ENCODE measurements at regions not wholly inside any gene's neighbourhood (a gene's known extent, or its start where the extent isn't known, plus 50 kb on each side); places are given as distances from the start of the nearest gene placed in this dataset.
"Not testable (repeated sequence)": the region's sequence is repeated elsewhere in the genome, so short reads cannot be mapped to it uniquely, and the experiment has no call there.

DNA sequence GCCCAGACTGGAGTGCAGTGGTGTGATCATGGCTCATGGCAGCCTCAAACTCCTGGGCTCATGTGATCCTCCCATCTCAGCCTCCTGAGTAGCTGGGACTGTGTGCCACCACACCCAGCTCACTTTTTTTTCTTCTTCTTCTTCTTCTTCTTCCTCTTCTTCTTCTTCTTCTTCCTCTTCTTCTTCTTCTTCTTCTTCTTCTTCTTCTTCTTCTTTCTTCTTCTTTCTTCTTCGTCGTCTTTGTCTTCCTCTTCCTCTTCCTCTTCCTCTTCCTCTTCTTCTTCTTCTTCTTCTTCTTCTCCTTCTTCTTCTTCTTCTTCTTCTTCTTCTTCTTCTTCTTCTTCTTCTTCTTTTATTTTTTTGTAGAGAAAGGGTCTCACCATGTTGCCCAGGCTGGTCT, 78.8 kb upstream of the RPH3A start:
- CTCF ChIA-PET; H3K27ac ChIP-seq (ENCODE audit: extremely low read depth, low read depth, low read length); H3K4me3 ChIP-seq (ENCODE audit: low read depth, low read length); POLR2A ChIA-PET; H3K36me3 ChIP-seq (ENCODE audit: control insufficient read depth in 2 of 2, insufficient read depth in 1 of 2, low read length in 2 of 2); H3K9me3 ChIP-seq (ENCODE audit: control insufficient read depth, insufficient read depth, low read depth, low read length); H3K4me1 ChIP-seq (ENCODE audit: control insufficient read depth, insufficient read depth, low read length): not testable (repeated sequence)
- TF ChIP-seq, protein P1, sequence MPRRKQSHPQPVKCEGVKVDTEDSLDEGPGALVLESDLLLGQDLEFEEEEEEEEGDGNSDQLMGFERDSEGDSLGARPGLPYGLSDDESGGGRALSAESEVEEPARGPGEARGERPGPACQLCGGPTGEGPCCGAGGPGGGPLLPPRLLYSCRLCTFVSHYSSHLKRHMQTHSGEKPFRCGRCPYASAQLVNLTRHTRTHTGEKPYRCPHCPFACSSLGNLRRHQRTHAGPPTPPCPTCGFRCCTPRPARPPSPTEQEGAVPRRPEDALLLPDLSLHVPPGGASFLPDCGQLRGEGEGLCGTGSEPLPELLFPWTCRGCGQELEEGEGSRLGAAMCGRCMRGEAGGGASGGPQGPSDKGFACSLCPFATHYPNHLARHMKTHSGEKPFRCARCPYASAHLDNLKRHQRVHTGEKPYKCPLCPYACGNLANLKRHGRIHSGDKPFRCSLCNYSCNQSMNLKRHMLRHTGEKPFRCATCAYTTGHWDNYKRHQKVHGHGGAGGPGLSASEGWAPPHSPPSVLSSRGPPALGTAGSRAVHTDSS (tag by site-specific recombination; IDR thresholded peaks at IDR 0.05), result peak; percentile 81; the same call in 1 of the 2 replicates

DNA sequence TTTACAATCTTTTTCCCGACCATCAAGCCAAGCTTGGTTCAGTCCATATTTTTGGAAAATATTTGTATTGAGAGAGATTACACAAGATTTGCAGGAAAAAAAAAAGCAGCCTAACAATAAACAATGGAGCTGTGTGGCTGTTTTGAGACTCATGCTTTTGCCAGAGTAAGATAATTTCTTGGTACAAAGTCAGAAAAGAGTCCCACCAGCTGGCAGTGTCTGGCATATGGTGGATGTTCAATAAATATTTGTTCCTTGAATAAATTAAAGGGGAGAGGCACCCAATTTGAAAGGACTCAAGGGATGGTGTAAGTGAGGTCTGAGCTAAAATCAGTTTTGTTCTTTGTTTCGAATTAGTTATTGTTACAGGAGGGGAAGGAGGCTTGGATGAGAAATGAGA, 78.1 kb upstream of the RPH3A start:
- no peaks in the 10 kb centered on the region for H3K36me3 ChIP-seq (ENCODE audit: control insufficient read depth in 2 of 2, insufficient read depth in 1 of 2, low read length in 2 of 2)
- H3K27ac ChIP-seq (ENCODE audit: extremely low read depth, low read depth, low read length), result no peak overlapping the region
- POLR2A ChIA-PET, result no interaction called here
- no peaks in the 10 kb centered on the region for H3K4me1 ChIP-seq (ENCODE audit: control insufficient read depth, insufficient read depth, low read length)
- CTCF ChIA-PET, result no interaction called here
- H3K4me3 ChIP-seq (ENCODE audit: low read depth, low read length), result no peak overlapping the region
- TF ChIP-seq, protein P2, sequence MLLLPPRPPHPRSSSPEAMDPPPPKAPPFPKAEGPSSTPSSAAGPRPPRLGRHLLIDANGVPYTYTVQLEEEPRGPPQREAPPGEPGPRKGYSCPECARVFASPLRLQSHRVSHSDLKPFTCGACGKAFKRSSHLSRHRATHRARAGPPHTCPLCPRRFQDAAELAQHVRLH (tag by site-specific recombination; IDR thresholded peaks at IDR 0.05), result no peak
- TF ChIP-seq ZNF747 (tag by site-specific recombination; IDR thresholded peaks at IDR 0.05) (no peak), ZBTB1 (tag by site-specific recombination; IDR thresholded peaks at IDR 0.05) (no peak), ZNF610 (tag by site-specific recombination; IDR thresholded peaks at IDR 0.05; ENCODE audit: borderline replicate concordance) (no peak), ZNF211 (tag by site-specific recombination; IDR thresholded peaks at IDR 0.05; ENCODE audit: low read depth) (no peak), ZNF426 (tag by site-specific recombination; IDR thresholded peaks at IDR 0.05) (no peak), ZNF76 (tag by site-specific recombination; IDR thresholded peaks at IDR 0.05; ENCODE audit: borderline replicate concordance, low read depth) (no peak), ZNF549 (tag by site-specific recombination; IDR thresholded peaks at IDR 0.05) (no peak), ZNF184 (tag by site-specific recombination; IDR thresholded peaks at IDR 0.05) (no peak), ZNF555 (tag by site-specific recombination; conservative IDR thresholded peaks at IDR 0.05) (no peak)
- TF ChIP-seq, protein P3, sequence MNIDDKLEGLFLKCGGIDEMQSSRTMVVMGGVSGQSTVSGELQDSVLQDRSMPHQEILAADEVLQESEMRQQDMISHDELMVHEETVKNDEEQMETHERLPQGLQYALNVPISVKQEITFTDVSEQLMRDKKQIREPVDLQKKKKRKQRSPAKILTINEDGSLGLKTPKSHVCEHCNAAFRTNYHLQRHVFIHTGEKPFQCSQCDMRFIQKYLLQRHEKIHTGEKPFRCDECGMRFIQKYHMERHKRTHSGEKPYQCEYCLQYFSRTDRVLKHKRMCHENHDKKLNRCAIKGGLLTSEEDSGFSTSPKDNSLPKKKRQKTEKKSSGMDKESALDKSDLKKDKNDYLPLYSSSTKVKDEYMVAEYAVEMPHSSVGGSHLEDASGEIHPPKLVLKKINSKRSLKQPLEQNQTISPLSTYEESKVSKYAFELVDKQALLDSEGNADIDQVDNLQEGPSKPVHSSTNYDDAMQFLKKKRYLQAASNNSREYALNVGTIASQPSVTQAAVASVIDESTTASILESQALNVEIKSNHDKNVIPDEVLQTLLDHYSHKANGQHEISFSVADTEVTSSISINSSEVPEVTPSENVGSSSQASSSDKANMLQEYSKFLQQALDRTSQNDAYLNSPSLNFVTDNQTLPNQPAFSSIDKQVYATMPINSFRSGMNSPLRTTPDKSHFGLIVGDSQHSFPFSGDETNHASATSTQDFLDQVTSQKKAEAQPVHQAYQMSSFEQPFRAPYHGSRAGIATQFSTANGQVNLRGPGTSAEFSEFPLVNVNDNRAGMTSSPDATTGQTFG (tag by site-specific recombination; IDR thresholded peaks at IDR 0.05; ENCODE audit: borderline replicate concordance), result no peak
- no peaks in the 10 kb centered on the region for H3K9me3 ChIP-seq (ENCODE audit: control insufficient read depth, insufficient read depth, low read depth, low read length)

DNA sequence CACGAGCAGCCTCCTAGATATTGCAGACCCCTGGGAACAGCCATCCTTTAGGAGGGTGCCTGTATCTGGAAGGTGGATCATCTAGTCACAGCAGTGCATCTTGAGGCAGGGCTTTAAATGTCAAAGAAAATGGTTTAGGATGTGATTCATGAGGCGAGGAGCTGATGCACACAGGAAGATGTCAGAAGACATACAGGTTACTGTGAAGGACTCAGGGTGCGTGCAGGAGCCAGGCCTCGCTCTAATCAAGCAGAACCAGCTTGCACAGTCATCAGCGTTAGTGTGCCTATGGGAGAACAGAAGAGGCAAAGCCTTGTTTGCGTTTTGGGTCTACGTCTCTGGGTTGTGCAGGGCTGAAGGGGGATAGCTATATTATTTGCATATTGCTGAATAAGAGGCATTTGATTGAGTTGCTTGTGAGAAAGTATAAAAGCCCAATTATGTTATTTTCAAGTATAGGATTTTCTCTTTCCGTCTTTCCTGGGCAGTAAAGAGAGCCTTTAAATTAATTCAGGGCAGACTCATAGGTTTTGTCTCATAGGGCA, 77.3 kb upstream of the RPH3A start:
- H3K4me3 ChIP-seq (ENCODE audit: low read depth, low read length), result no peak overlapping the region
- H3K9me3 ChIP-seq (ENCODE audit: control insufficient read depth, insufficient read depth, low read depth, low read length), result no peaks in the 10 kb centered on the region
- no peak overlapping the region for H3K27ac ChIP-seq (ENCODE audit: extremely low read depth, low read depth, low read length)
- CTCF ChIA-PET, result no interaction called here
- no peaks in the 10 kb centered on the region for H3K36me3 ChIP-seq (ENCODE audit: control insufficient read depth in 2 of 2, insufficient read depth in 1 of 2, low read length in 2 of 2)
- POLR2A ChIA-PET, result no interaction called here
- no peaks in the 10 kb centered on the region for H3K4me1 ChIP-seq (ENCODE audit: control insufficient read depth, insufficient read depth, low read length)
- TF ChIP-seq, protein P4, sequence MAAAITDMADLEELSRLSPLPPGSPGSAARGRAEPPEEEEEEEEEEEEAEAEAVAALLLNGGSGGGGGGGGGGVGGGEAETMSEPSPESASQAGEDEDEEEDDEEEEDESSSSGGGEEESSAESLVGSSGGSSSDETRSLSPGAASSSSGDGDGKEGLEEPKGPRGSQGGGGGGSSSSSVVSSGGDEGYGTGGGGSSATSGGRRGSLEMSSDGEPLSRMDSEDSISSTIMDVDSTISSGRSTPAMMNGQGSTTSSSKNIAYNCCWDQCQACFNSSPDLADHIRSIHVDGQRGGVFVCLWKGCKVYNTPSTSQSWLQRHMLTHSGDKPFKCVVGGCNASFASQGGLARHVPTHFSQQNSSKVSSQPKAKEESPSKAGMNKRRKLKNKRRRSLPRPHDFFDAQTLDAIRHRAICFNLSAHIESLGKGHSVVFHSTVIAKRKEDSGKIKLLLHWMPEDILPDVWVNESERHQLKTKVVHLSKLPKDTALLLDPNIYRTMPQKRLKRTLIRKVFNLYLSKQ (tag by site-specific recombination; IDR thresholded peaks at IDR 0.05; ENCODE audit: borderline replicate concordance), result no peak
- TF ChIP-seq ZNF626 (tag by site-specific recombination; IDR thresholded peaks at IDR 0.05) (no peak), ZNF211 (tag by site-specific recombination; IDR thresholded peaks at IDR 0.05; ENCODE audit: low read depth) (no peak), ZNF701 (tag by site-specific recombination; IDR thresholded peaks at IDR 0.05) (no peak), ZNF558 (tag by site-specific recombination; IDR thresholded peaks at IDR 0.05) (no peak), ZNF302 (tag by site-specific recombination; IDR thresholded peaks at IDR 0.05; ENCODE audit: low read depth) (no peak), ZSCAN30 (tag by site-specific recombination; IDR thresholded peaks at IDR 0.05) (no peak), ZBTB8A (tag by site-specific recombination; IDR thresholded peaks at IDR 0.05) (no peak), ZNF549 (tag by site-specific recombination; IDR thresholded peaks at IDR 0.05) (no peak), EGR2 (tag by site-specific recombination; IDR thresholded peaks at IDR 0.05; ENCODE audit: low read depth) (no peak)
- TF ChIP-seq, protein P5, sequence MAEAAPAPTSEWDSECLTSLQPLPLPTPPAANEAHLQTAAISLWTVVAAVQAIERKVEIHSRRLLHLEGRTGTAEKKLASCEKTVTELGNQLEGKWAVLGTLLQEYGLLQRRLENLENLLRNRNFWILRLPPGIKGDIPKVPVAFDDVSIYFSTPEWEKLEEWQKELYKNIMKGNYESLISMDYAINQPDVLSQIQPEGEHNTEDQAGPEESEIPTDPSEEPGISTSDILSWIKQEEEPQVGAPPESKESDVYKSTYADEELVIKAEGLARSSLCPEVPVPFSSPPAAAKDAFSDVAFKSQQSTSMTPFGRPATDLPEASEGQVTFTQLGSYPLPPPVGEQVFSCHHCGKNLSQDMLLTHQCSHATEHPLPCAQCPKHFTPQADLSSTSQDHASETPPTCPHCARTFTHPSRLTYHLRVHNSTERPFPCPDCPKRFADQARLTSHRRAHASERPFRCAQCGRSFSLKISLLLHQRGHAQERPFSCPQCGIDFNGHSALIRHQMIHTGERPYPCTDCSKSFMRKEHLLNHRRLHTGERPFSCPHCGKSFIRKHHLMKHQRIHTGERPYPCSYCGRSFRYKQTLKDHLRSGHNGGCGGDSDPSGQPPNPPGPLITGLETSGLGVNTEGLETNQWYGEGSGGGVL (tag by site-specific recombination; IDR thresholded peaks at IDR 0.05), result no peak
- TF ChIP-seq, protein P6, sequence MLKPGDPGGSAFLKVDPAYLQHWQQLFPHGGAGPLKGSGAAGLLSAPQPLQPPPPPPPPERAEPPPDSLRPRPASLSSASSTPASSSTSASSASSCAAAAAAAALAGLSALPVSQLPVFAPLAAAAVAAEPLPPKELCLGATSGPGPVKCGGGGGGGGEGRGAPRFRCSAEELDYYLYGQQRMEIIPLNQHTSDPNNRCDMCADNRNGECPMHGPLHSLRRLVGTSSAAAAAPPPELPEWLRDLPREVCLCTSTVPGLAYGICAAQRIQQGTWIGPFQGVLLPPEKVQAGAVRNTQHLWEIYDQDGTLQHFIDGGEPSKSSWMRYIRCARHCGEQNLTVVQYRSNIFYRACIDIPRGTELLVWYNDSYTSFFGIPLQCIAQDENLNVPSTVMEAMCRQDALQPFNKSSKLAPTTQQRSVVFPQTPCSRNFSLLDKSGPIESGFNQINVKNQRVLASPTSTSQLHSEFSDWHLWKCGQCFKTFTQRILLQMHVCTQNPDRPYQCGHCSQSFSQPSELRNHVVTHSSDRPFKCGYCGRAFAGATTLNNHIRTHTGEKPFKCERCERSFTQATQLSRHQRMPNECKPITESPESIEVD (tag by site-specific recombination; IDR thresholded peaks at IDR 0.05), result no peak

Measured in HEK293 (cell line).